Mucosa of rectum (tissue), 2 donors: ENCODE measurements at regions not wholly inside any gene's neighbourhood (a gene's known extent, or its start where the extent isn't known, plus 50 kb on each side); places are given as distances from the start of the nearest gene placed in this dataset.
"Not testable (repeated sequence)": the region's sequence is repeated elsewhere in the genome, so short reads cannot be mapped to it uniquely, and the experiment has no call there.

Experiments used
- H3K27ac ChIP-seq, 2 donors: one replicate each; pipeline ENCODE4 v1.7.0; 2013; ENCODE audit warnings: inconsistent platforms in 2 of 2, low read depth in 2 of 2, low read length in 2 of 2
- H3K27me3 ChIP-seq, 2 donors: one replicate each; pipeline ENCODE4 v1.7.0; 2013; ENCODE audit warnings: low read length in 2 of 2; ENCODE audit not compliant: control insufficient read depth in 2 of 2, insufficient read depth in 2 of 2
- H3K36me3 ChIP-seq, 2 donors: one replicate each; pipeline ENCODE4 v1.7.0; 2013; ENCODE audit warnings: low read length in 2 of 2; ENCODE audit not compliant: control insufficient read depth in 2 of 2, insufficient read depth in 2 of 2
- H3K4me1 ChIP-seq, 2 donors: one replicate each; pipeline ENCODE4 v1.7.0; 2013; ENCODE audit warnings: low read length in 2 of 2, mild to moderate bottlenecking in 1 of 2; ENCODE audit not compliant: control insufficient read depth in 2 of 2, insufficient read depth in 2 of 2
- H3K4me3 ChIP-seq, 2 donors: one replicate each; pipeline ENCODE4 v1.7.0; 2013; ENCODE audit warnings: low read length in 2 of 2
- H3K9ac ChIP-seq, 2 donors: one replicate each; pipeline ENCODE4 v1.7.0; 2013; ENCODE audit warnings: low read length in 2 of 2, low read depth in 1 of 2, mild to moderate bottlenecking in 1 of 2
- H3K9me3 ChIP-seq, 2 donors: one replicate each; pipeline ENCODE4 v1.7.0; 2013; ENCODE audit warnings: low read length in 2 of 2; ENCODE audit not compliant: control insufficient read depth in 2 of 2
- donor health status: healthy.
- donor health status: Normal muscosa, but diverticular disease.

GRCh38 chr7:92904244-92905131, 68.1 kb upstream of the CDK6 start:
- no peaks in the 10 kb centered on the region for H3K27me3 ChIP-seq
- no peaks in the 10 kb centered on the region for H3K9me3 ChIP-seq
- H3K4me3 ChIP-seq: no peak overlapping the region
- no peak overlapping the region for H3K9ac ChIP-seq
- no peaks in the 10 kb centered on the region for H3K4me1 ChIP-seq
- no peaks in the 10 kb centered on the region for H3K36me3 ChIP-seq
- H3K27ac ChIP-seq: no peak overlapping the region

- no peaks in the 10 kb centered on the region for H3K4me1 ChIP-seq
- H3K27ac ChIP-seq: no peak overlapping the region
- H3K27me3 ChIP-seq: no peaks in the 10 kb centered on the region
- H3K9me3 ChIP-seq: no peaks in the 10 kb centered on the region
- no peak overlapping the region for H3K9ac ChIP-seq
- no peaks in the 10 kb centered on the region for H3K36me3 ChIP-seq
- no peak overlapping the region for H3K4me3 ChIP-seq
Measured at GRCh38 chr7:92898798-92899197, 62.4 kb upstream of the CDK6 start.

GRCh38 chr7:92894857-92895256, 58.5 kb upstream of the CDK6 start:
- H3K4me3 ChIP-seq, H3K9me3 ChIP-seq, H3K27ac ChIP-seq, H3K36me3 ChIP-seq, H3K9ac ChIP-seq, H3K4me1 ChIP-seq, H3K27me3 ChIP-seq: not testable (repeated sequence)

GRCh38 chr7:92889081-92889480, 52.7 kb upstream of the CDK6 start:
- Histone ChIP-seq H3K36me3 (no peaks in the 10 kb centered on the region), H3K27ac (no peak overlapping the region), H3K9me3 (no peaks in the 10 kb centered on the region), H3K4me1 (no peaks in the 10 kb centered on the region), H3K9ac (no peak overlapping the region), H3K27me3 (no peaks in the 10 kb centered on the region), H3K4me3 (no peak overlapping the region)
